ENCODE measurements at regions not wholly inside any gene's neighbourhood (a gene's known extent, or its start where the extent isn't known, plus 50 kb on each side); places are given as distances from the start of the nearest gene placed in this dataset.

DNA sequence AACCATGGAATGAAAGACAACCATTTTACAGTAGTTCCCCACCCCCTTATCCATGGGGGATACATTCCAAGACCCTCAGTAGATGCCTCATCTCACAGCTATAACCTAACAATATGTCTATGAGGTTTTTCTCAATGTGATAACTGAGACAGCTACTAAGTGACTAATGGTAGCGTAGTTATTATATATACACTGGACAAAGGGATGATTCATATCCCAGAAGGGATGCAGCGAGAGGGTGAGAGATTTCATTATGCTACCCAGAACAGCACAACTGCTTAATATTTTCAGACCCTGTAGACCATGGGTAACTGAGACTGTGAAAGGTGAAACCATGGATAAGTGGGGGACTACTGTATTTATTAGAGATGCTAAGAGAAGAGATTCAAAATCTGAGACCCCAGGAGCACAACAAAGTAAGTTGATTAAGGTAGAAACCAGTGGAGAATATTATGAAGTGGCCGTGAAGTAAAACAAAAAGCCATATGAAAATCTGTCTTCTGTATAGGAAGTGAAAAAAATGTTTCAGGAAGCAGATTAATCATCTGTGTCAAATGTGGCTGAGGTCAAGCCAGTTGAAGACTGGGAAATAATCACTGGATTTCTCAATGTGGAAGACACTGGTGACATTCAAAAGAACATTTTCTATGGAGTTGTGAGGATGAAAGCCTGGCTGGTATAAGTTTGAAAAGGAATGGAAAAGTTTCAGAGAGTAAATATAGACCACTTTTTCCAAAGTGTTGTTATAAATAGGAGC is 77.2 kb downstream of the RPL10L start:
- TF ChIP-seq AFF4 (CRISPR knock-in tag; IDR thresholded peaks at IDR 0.05; ENCODE audit: borderline replicate concordance) = no peak
- TF ChIP-seq ZNF281 (CRISPR knock-in tag; IDR thresholded peaks at IDR 0.05) = no peak
- no peak for TF ChIP-seq ZNF121 (CRISPR knock-in tag; IDR thresholded peaks at IDR 0.05)
- no peak for TF ChIP-seq TCF7 (CRISPR knock-in tag; IDR thresholded peaks at IDR 0.05; ENCODE audit: low read depth)
- no peak for TF ChIP-seq PRRX2 (CRISPR knock-in tag; IDR thresholded peaks at IDR 0.05)
- TF ChIP-seq ZNF219 (CRISPR knock-in tag; IDR thresholded peaks at IDR 0.05; ENCODE audit: borderline replicate concordance) = no peak
- no peak for TF ChIP-seq PRDM15 (CRISPR knock-in tag; IDR thresholded peaks at IDR 0.05)
- TF ChIP-seq ETV6 (CRISPR knock-in tag; IDR thresholded peaks at IDR 0.05) = no peak
- no peak for TF ChIP-seq ESRRA (CRISPR knock-in tag; IDR thresholded peaks at IDR 0.05; ENCODE audit: borderline replicate concordance)
- no peak for TF ChIP-seq ATF1 (CRISPR knock-in tag; IDR thresholded peaks at IDR 0.05)
- TF ChIP-seq, protein P1, sequence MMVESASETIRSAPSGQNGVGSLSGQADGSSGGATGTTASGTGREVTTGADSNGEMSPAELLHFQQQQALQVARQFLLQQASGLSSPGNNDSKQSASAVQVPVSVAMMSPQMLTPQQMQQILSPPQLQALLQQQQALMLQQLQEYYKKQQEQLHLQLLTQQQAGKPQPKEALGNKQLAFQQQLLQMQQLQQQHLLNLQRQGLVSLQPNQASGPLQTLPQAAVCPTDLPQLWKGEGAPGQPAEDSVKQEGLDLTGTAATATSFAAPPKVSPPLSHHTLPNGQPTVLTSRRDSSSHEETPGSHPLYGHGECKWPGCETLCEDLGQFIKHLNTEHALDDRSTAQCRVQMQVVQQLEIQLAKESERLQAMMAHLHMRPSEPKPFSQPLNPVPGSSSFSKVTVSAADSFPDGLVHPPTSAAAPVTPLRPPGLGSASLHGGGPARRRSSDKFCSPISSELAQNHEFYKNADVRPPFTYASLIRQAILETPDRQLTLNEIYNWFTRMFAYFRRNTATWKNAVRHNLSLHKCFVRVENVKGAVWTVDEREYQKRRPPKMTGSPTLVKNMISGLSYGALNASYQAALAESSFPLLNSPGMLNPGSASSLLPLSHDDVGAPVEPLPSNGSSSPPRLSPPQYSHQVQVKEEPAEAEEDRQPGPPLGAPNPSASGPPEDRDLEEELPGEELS (CRISPR knock-in tag; IDR thresholded peaks at IDR 0.05) = no peak
- no peak for TF ChIP-seq MLX (CRISPR knock-in tag; IDR thresholded peaks at IDR 0.05)
- Mint-ChIP-seq H3K27ac (no peak overlapping the region), H3K4me1 (peaks cover 5% of the 10 kb centered on the region), H3K4me3 (no peak overlapping the region), H3K27me3 (ENCODE audit: low read depth) (peaks cover 6% of the 10 kb centered on the region), H3K36me3 (peaks cover 8% of the 10 kb centered on the region; the same call in 1 of the 2 replicates), H3K9me3 (peaks cover 27% of the 10 kb centered on the region)
- ChIA-PET POLR2A (no interaction called here), CTCF (no interaction called here)
- no peak for DNase-seq (ENCODE audit: low spot score)
- no peak for ATAC-seq
